HG03442 (cell line): ENCODE measurements at regions not wholly inside any gene's neighbourhood (a gene's known extent, or its start where the extent isn't known, plus 50 kb on each side); places are given as distances from the start of the nearest gene placed in this dataset.

Experiments used
- ATAC-seq: cut with Tn5 transposase; IDR thresholded peaks from one replicate; pipeline ENCODE4 v1.9.1; 2021; ENCODE audit warnings: mild to moderate bottlenecking, moderate library complexity; ENCODE audit not compliant: unreplicated experiment

GRCh38 chr7:11895337-11895736 lies 63.3 kb upstream of the THSD7A start:
- ATAC-seq = no peak

- ATAC-seq = no peak
These were observed 64.7 kb upstream of the THSD7A start for GRCh38 chr7:11896663-11897062.

GRCh38 chr7:11899247-11899646 lies 67.2 kb upstream of the THSD7A start:
- ATAC-seq = no peak

GRCh38 chr7:11910253-11910652 lies 78.3 kb upstream of the THSD7A start:
- ATAC-seq = no peak

GRCh38 chr7:11911900-11912299 lies 79.9 kb upstream of the THSD7A start:
- no peak for ATAC-seq

- no peak for ATAC-seq
These were observed 82.6 kb upstream of the THSD7A start for GRCh38 chr7:11914645-11915044.

GRCh38 chr7:11923376-11923930 lies 91.5 kb upstream of the THSD7A start:
- no peak for ATAC-seq

GRCh38 chr7:11931307-11931706 lies 99.3 kb upstream of the THSD7A start:
- ATAC-seq = no peak

GRCh38 chr7:11934796-11935195 lies 102.8 kb upstream of the THSD7A start:
- ATAC-seq = no peak

GRCh38 chr7:11935905-11936304 lies 103.9 kb upstream of the THSD7A start:
- ATAC-seq = no peak

- ATAC-seq = no peak
These were observed 114.8 kb upstream of the THSD7A start for GRCh38 chr7:11946794-11947193.

GRCh38 chr7:11950281-11950680 lies 118.3 kb upstream of the THSD7A start:
- ATAC-seq = no peak

- ATAC-seq = no peak
These were observed 118.9 kb upstream of the THSD7A start for GRCh38 chr7:11950942-11951341.

GRCh38 chr7:11951909-11952308 lies 119.9 kb upstream of the THSD7A start:
- no peak for ATAC-seq

- ATAC-seq = no peak
These were observed 121.0 kb upstream of the THSD7A start for GRCh38 chr7:11952972-11953371.

- no peak for ATAC-seq
These were observed 125.0 kb upstream of the THSD7A start for GRCh38 chr7:11956991-11957390.

GRCh38 chr7:11957956-11958355 lies 126.0 kb upstream of the THSD7A start:
- no peak for ATAC-seq

- no peak for ATAC-seq
These were observed 127.1 kb upstream of the THSD7A start for GRCh38 chr7:11959121-11959520.

- ATAC-seq = no peak
These were observed 128.6 kb upstream of the THSD7A start for GRCh38 chr7:11960621-11961020.

GRCh38 chr7:11969643-11970042 lies 137.6 kb upstream of the THSD7A start:
- no peak for ATAC-seq

- no peak for ATAC-seq
These were observed 138.1 kb upstream of the THSD7A start for GRCh38 chr7:11970132-11970531.

GRCh38 chr7:11985376-11985775 lies 153.4 kb upstream of the THSD7A start:
- ATAC-seq = no peak

GRCh38 chr7:11985971-11986370 lies 154.0 kb upstream of the THSD7A start:
- ATAC-seq = no peak

- ATAC-seq = no peak
These were observed 156.2 kb upstream of the THSD7A start for GRCh38 chr7:11988186-11988585.
